OCI-LY7 (cell line): ENCODE measurements at regions not wholly inside any gene's neighbourhood (a gene's known extent, or its start where the extent isn't known, plus 50 kb on each side); places are given as distances from the start of the nearest gene placed in this dataset.
"Not testable (repeated sequence)": the region's sequence is repeated elsewhere in the genome, so short reads cannot be mapped to it uniquely, and the experiment has no call there.

Experiments used
- CTCF ChIP-seq: fragments of 200-600 bp; sonication (generic); conservative IDR thresholded peaks from 2 replicates; pipeline ENCODE4 v1.5.1; 2014; ENCODE audit warnings: mild to moderate bottlenecking, antibody characterized with exemption, low read length, moderate library complexity, mixed read lengths
- EZH2phosphoT487 ChIP-seq: fragments of 200-600 bp; sonication (generic); IDR thresholded peaks from 2 replicates; pipeline ENCODE4 v1.6.1; 2018; ENCODE audit warnings: low read depth, borderline replicate concordance, mild to moderate bottlenecking, mixed run types, antibody characterized with exemption, low read length, moderate library complexity, mixed read lengths

GRCh38 chr2:47698436-47698972 lies 84.4 kb upstream of the MSH6 start:
- TF ChIP-seq EZH2phosphoT487, CTCF: not testable (repeated sequence)
